RWPE2 (cell line): ENCODE measurements at regions not wholly inside any gene's neighbourhood (a gene's known extent, or its start where the extent isn't known, plus 50 kb on each side); places are given as distances from the start of the nearest gene placed in this dataset.

Experiments used
- ATAC-seq: fragments of 200-7000 bp; cut with Tn5 transposase; 3 replicates; pipeline ENCODE4 v1.9.1; 2021; ENCODE audit warnings: low read depth
- DNase-seq: peaks from one replicate; pipeline ENCODE4 v3.0.0-alpha.2; 2020; ENCODE audit warnings: low spot score
- H3K27ac ChIP-seq: fragments of 450-650 bp; 2 replicates; pipeline ENCODE4 v1.5.1; 2017; ENCODE audit warnings: mild to moderate bottlenecking; ENCODE audit not compliant: poor library complexity, severe bottlenecking
- H3K27me3 ChIP-seq: fragments of 250-450 bp; sonication (Bioruptor Pico); 2 replicates; pipeline ENCODE4 v1.5.1; 2021; ENCODE audit warnings: mild to moderate bottlenecking, moderate library complexity; ENCODE audit not compliant: insufficient read depth, poor library complexity, severe bottlenecking
- H3K36me3 ChIP-seq: fragments of 250-450 bp; sonication (Bioruptor Pico); 2 replicates; pipeline ENCODE4 v1.5.1; 2020; ENCODE audit warnings: low read depth, mild to moderate bottlenecking, moderate library complexity
- H3K4me1 ChIP-seq: fragments of 250-450 bp; sonication (Bioruptor Pico); 2 replicates; pipeline ENCODE4 v1.5.1; 2021; ENCODE audit warnings: mild to moderate bottlenecking, moderate library complexity; ENCODE audit not compliant: insufficient read depth, poor library complexity, severe bottlenecking
- H3K4me3 ChIP-seq: fragments of 250-450 bp; sonication (Bioruptor Pico); 2 replicates; pipeline ENCODE4 v1.5.1; 2021; ENCODE audit warnings: mild to moderate bottlenecking, moderate library complexity; ENCODE audit not compliant: severe bottlenecking
- H3K9me3 ChIP-seq: fragments of 250-450 bp; sonication (Bioruptor Pico); 2 replicates; pipeline ENCODE4 v1.5.1; 2021; ENCODE audit warnings: mild to moderate bottlenecking, moderate library complexity; ENCODE audit not compliant: severe bottlenecking
- CTCF ChIP-seq: fragments of 450-650 bp; IDR thresholded peaks from one replicate; pipeline ENCODE4 v1.5.1; 2017; ENCODE audit warnings: mild to moderate bottlenecking, moderate library complexity; ENCODE audit not compliant: poor library complexity, severe bottlenecking

GRCh38 chr1:37265786-37266667 is 208.4 kb upstream of the ZC3H12A start:
- no peaks in the 10 kb centered on the region for H3K9me3 ChIP-seq
- H3K36me3 ChIP-seq, result no peaks in the 10 kb centered on the region
- ATAC-seq (no peak), DNase-seq (no peak)
- H3K4me3 ChIP-seq, result no peak overlapping the region
- H3K27me3 ChIP-seq, result no peaks in the 10 kb centered on the region
- H3K27ac ChIP-seq, result no peak overlapping the region
- no peaks in the 10 kb centered on the region for H3K4me1 ChIP-seq
- no peak for TF ChIP-seq CTCF

- DNase-seq (no peak), ATAC-seq (no peak)
- no peak for TF ChIP-seq CTCF
- no peak overlapping the region for H3K27ac ChIP-seq
- no peaks in the 10 kb centered on the region for H3K4me1 ChIP-seq
- H3K27me3 ChIP-seq, result no peaks in the 10 kb centered on the region
- H3K36me3 ChIP-seq, result no peaks in the 10 kb centered on the region
- H3K4me3 ChIP-seq, result no peak overlapping the region
- no peaks in the 10 kb centered on the region for H3K9me3 ChIP-seq
Measured at GRCh38 chr1:37267111-37267835, 207.1 kb upstream of the ZC3H12A start.

GRCh38 chr1:37270639-37271038 is 203.7 kb upstream of the ZC3H12A start:
- Histone ChIP-seq H3K27me3 (no peaks in the 10 kb centered on the region), H3K9me3 (no peaks in the 10 kb centered on the region), H3K27ac (no peak overlapping the region), H3K36me3 (no peaks in the 10 kb centered on the region), H3K4me1 (no peaks in the 10 kb centered on the region), H3K4me3 (no peak overlapping the region)
- no peak for ATAC-seq
- TF ChIP-seq CTCF, result no peak
- no peak for DNase-seq

- Histone ChIP-seq H3K4me1 (no peaks in the 10 kb centered on the region), H3K4me3 (no peak overlapping the region), H3K36me3 (no peaks in the 10 kb centered on the region), H3K27ac (no peak overlapping the region), H3K27me3 (no peaks in the 10 kb centered on the region), H3K9me3 (no peaks in the 10 kb centered on the region)
- DNase-seq (no peak), ATAC-seq (no peak)
- no peak for TF ChIP-seq CTCF
Measured at GRCh38 chr1:37272626-37273025, 201.8 kb upstream of the ZC3H12A start.

- DNase-seq, result no peak
Measured at GRCh38 chr1:37274486-37274885, 199.9 kb upstream of the ZC3H12A start.

More at GRCh38 chr1:37274486-37274885, 199.9 kb upstream of the ZC3H12A start:
- H3K36me3 ChIP-seq, result no peaks in the 10 kb centered on the region
- H3K4me1 ChIP-seq, result no peaks in the 10 kb centered on the region
- H3K4me3 ChIP-seq, result no peak overlapping the region
- no peak overlapping the region for H3K27ac ChIP-seq
- no peaks in the 10 kb centered on the region for H3K27me3 ChIP-seq
- no peaks in the 10 kb centered on the region for H3K9me3 ChIP-seq
- ATAC-seq, result no peak
- no peak for TF ChIP-seq CTCF
